Panc1 (cell line): ENCODE measurements at regions not wholly inside any gene's neighbourhood (a gene's known extent, or its start where the extent isn't known, plus 50 kb on each side); places are given as distances from the start of the nearest gene placed in this dataset.

Experiments
- ATAC-seq: fragments of 200-7000 bp; cut with Tn5 transposase; 2 replicates; pipeline ENCODE4 v1.9.1; 2020; ENCODE audit warnings: mild to moderate bottlenecking, moderate library complexity
- BruUV-seq: library from RNA; stranded (reverse); fragments of 400-500 nt; replicated peaks from 2 replicates; lab custom pipeline; 2021; lab: Mats Ljungman, UMichigan
- CTCF ChIA-PET: fragments of 300-600 bp; sonication (Branson Sonifier 250); formaldehyde crosslinking; loops from one replicate; lab custom pipeline; 2022; ENCODE audit warnings: antibody characterized with exemption; lab: Charles Lee
- POLR2A ChIA-PET: fragments of 300-600 bp; sonication (Branson Sonifier 250); formaldehyde crosslinking; loops from one replicate; lab custom pipeline; 2022; ENCODE audit warnings: antibody characterized with exemption; lab: Charles Lee
- DNase-seq: peaks from one replicate; pipeline ENCODE4 v3.0.0-alpha.2; 2010; ENCODE audit warnings: low read depth, low spot score
- H3K27ac ChIP-seq: 2 replicates; pipeline ENCODE4 v1.5.1; 2011; ENCODE audit warnings: mild to moderate bottlenecking, low read length, inconsistent platforms
- H3K27me3 ChIP-seq: fragments of 200-500 bp; sonication (Bioruptor generic); 2 replicates; pipeline ENCODE4 v1.6.0; 2014; ENCODE audit warnings: low read length, inconsistent platforms; ENCODE audit not compliant: control insufficient read depth, insufficient read depth
- H3K36me3 ChIP-seq: fragments of 200-500 bp; sonication (Bioruptor generic); 2 replicates; pipeline ENCODE4 v1.5.1; 2014; ENCODE audit warnings: inconsistent platforms, mild to moderate bottlenecking, low read length, moderate library complexity; ENCODE audit not compliant: control insufficient read depth, insufficient read depth
- H3K4me1 ChIP-seq: 2 replicates; pipeline ENCODE4 v1.5.1; 2011; ENCODE audit warnings: inconsistent platforms, mild to moderate bottlenecking, low read length, moderate library complexity; ENCODE audit not compliant: control insufficient read depth, insufficient read depth
- H3K4me3 ChIP-seq, 2 experiments: 2 replicates each; pipeline ENCODE4 v1.5.1; 2011 to 2012; ENCODE audit warnings: low read depth in 2 of 2, low read length in 2 of 2, mild to moderate bottlenecking in 2 of 2, inconsistent platforms in 1 of 2, moderate library complexity in 1 of 2
- H3K9me3 ChIP-seq: fragments of 200-500 bp; sonication (Bioruptor generic); 2 replicates; pipeline ENCODE4 v1.5.1; 2014; ENCODE audit warnings: low read depth, mild to moderate bottlenecking, inconsistent platforms, low read length, moderate library complexity; ENCODE audit not compliant: control insufficient read depth, insufficient read depth
- CTCF ChIP-seq: fragments of 450-650 bp; IDR thresholded peaks from 2 replicates; pipeline ENCODE4 v1.5.1; 2017; ENCODE audit warnings: mild to moderate bottlenecking
- POLR2AphosphoS5 ChIP-seq: IDR thresholded peaks from 2 replicates; pipeline ENCODE4 v1.6.1; 2012; ENCODE audit warnings: mild to moderate bottlenecking, low read depth, low read length, moderate library complexity
- REST ChIP-seq, 2 experiments: IDR thresholded peaks; 2 replicates each; pipeline ENCODE4 v1.6.1; 2011 to 2012; ENCODE audit warnings: low read depth in 2 of 2, control low read depth in 1 of 2, low read length in 1 of 2, mild to moderate bottlenecking in 1 of 2, moderate library complexity in 1 of 2; ENCODE audit not compliant: insufficient read depth in 1 of 2
- SIN3A ChIP-seq: IDR thresholded peaks from 2 replicates; pipeline ENCODE4 v1.6.1; 2012; ENCODE audit warnings: low read depth, mild to moderate bottlenecking, low read length, moderate library complexity, borderline replicate concordance; ENCODE audit not compliant: insufficient read depth
- TCF7L2 ChIP-seq: IDR thresholded peaks from 2 replicates; pipeline ENCODE4 v1.6.1; 2011; ENCODE audit warnings: mild to moderate bottlenecking, low read depth, low read length, inconsistent platforms
- in situ Hi-C: cut with HindIII; loops from 2 replicates; pipeline ENCODE4 v1.10.0; 2016; ENCODE audit warnings: low sequenced_read_pairs, low pct_unique_long_range_greater_than_20kb
- intact Hi-C: fragments of 100-400 bp; cut with micrococcal nuclease; formaldehyde crosslinking; loops from one replicate; pipeline ENCODE4 v1.10.0; 2022; ENCODE audit not compliant: unreplicated experiment

- in situ Hi-C loops (no loop called here), intact Hi-C loops (no loop called here)
- ChIA-PET CTCF (no interaction called here), POLR2A (no interaction called here)
- H3K27me3 ChIP-seq, result no peaks in the 10 kb centered on the region
- H3K9me3 ChIP-seq, result no peaks in the 10 kb centered on the region
- H3K36me3 ChIP-seq, result no peaks in the 10 kb centered on the region
- ATAC-seq (no peak), DNase-seq (no peak)
- no TSS peak for BruUV-seq
- H3K27ac ChIP-seq, result no peak overlapping the region
- no peaks in the 10 kb centered on the region for H3K4me1 ChIP-seq
- TF ChIP-seq REST (IDR thresholded peaks at IDR 0.05; ENCODE audit: insufficient read depth in 1 of 2, low read depth in 2 of 2, low read length in 1 of 2) (no peak), CTCF (no peak), SIN3A (no peak), TCF7L2 (no peak), POLR2AphosphoS5 (no peak)
- no peak overlapping the region for H3K4me3 ChIP-seq
Observed at GRCh38 chr4:78704317-78704716, 71.8 kb upstream of the BMP2K start.

- Histone ChIP-seq H3K36me3 (no peaks in the 10 kb centered on the region), H3K4me3 (no peak overlapping the region), H3K27me3 (no peaks in the 10 kb centered on the region), H3K4me1 (no peaks in the 10 kb centered on the region), H3K27ac (no peak overlapping the region), H3K9me3 (no peaks in the 10 kb centered on the region)
- intact Hi-C loops, result no loop called here
- in situ Hi-C loops, result no loop called here
- TF ChIP-seq TCF7L2 (no peak), CTCF (no peak), SIN3A (no peak), REST (IDR thresholded peaks at IDR 0.05; ENCODE audit: insufficient read depth in 1 of 2, low read depth in 2 of 2, low read length in 1 of 2) (no peak), POLR2AphosphoS5 (no peak)
- no TSS peak for BruUV-seq
- ChIA-PET POLR2A (no interaction called here), CTCF (no interaction called here)
- ATAC-seq, result no peak
- DNase-seq, result no peak
Observed at GRCh38 chr4:78704981-78705683, 71.0 kb upstream of the BMP2K start.
